Right lobe of liver (tissue), 6 donors: ENCODE measurements at regions not wholly inside any gene's neighbourhood (a gene's known extent, or its start where the extent isn't known, plus 50 kb on each side); places are given as distances from the start of the nearest gene placed in this dataset.

ENCODE experiments used
- ATAC-seq, 4 donors: fragments of 200-7000 bp; cut with Tn5 transposase; one replicate each; pipeline ENCODE4 v1.9.1; 2020; ENCODE audit warnings: mild to moderate bottlenecking in 4 of 4, moderate library complexity in 4 of 4
- DNase-seq, 3 donors: peaks; one replicate each; pipeline ENCODE4 v3.0.0-alpha.2; 2020
- H3K27ac ChIP-seq, 3 donors: fragments of 200-600 bp; one replicate each; pipeline ENCODE4 v1.8.0; 2022
- H3K27me3 ChIP-seq, 2 donors: fragments of 200-600 bp; one replicate each; pipeline ENCODE4 v1.8.0; 2022
- H3K36me3 ChIP-seq, 4 donors: fragments of 200-600 bp; sonication (generic) in 1 of 4; one replicate each; pipeline versions ENCODE4 v1.5.1 to v1.8.0; 2017 to 2022; ENCODE audit warnings: control low read depth in 1 of 4
- H3K4me1 ChIP-seq, 4 donors: fragments of 200-600 bp; sonication (generic) in 1 of 4; one replicate each; pipeline versions ENCODE4 v1.5.1 to v1.8.0; 2017 to 2022; ENCODE audit warnings: control low read depth in 1 of 4
- H3K4me3 ChIP-seq, 3 donors: fragments of 200-600 bp; one replicate each; pipeline ENCODE4 v1.8.0; 2022
- H3K9me3 ChIP-seq, 4 donors: fragments of 200-600 bp; sonication (generic) in 1 of 4; one replicate each; pipeline versions ENCODE4 v1.5.1 to v1.8.0; 2017 to 2022; ENCODE audit warnings: control low read depth in 1 of 4
- CTCF ChIP-seq, 4 donors: fragments of 200-600 bp in 3 of 4; fragments of 450-650 bp in 1 of 4; IDR thresholded peaks; one replicate each; pipeline versions ENCODE4 v1.5.1 to v1.8.0; 2016 to 2022; ENCODE audit warnings: antibody characterized with exemption in 4 of 4, mild to moderate bottlenecking in 2 of 4
- POLR2A ChIP-seq: fragments of 450-650 bp; IDR thresholded peaks from one replicate; pipeline ENCODE4 v1.6.1; 2017; ENCODE audit warnings: antibody characterized with exemption, mild to moderate bottlenecking
- WGBS: methylation state at CpG from one replicate; pipeline ENCODE4 v1.1.6; 2018; ENCODE audit warnings: low coverage, low lambda C conversion rate; ENCODE audit not compliant: insufficient coverage; ENCODE audit errors: missing lambda C conversion rate; 5-methylcytosine and 5-hydroxymethylcytosine counted together
- intact Hi-C, 2 donors: fragments of 100-400 bp; cut with DNase I; formaldehyde crosslinking; loops; one replicate each; pipeline versions ENCODE4 v1.11.2 to v1.14.1; 2022
- donor health status: DM: no; HTN: yes; CAD: no.
- donor health status: DM: no; HTN: no; CAD: no.
- donor health status: DM: no; HTN: no; CAD: no.
- donor health status: DM: no; HTN: yes; CAD: no.
- donor health status: DM: no; HTN: yes; CAD: no.

- intact Hi-C loops = no loop called here
- no peak for TF ChIP-seq CTCF (IDR thresholded peaks at IDR 0.05)
- Histone ChIP-seq H3K27ac (no peak overlapping the region), H3K9me3 (no peaks in the 10 kb centered on the region), H3K4me3 (no peak overlapping the region), H3K27me3 (no peaks in the 10 kb centered on the region), H3K36me3 (no peaks in the 10 kb centered on the region), H3K4me1 (no peaks in the 10 kb centered on the region)
- 86% methylated on average over 2 of the region's 2 CpGs for WGBS
- ATAC-seq = no peak
- no peak for DNase-seq
These were observed 583.4 kb upstream of the DPPA4 start for GRCh38 chr3:109920749-109921148.

DNA sequence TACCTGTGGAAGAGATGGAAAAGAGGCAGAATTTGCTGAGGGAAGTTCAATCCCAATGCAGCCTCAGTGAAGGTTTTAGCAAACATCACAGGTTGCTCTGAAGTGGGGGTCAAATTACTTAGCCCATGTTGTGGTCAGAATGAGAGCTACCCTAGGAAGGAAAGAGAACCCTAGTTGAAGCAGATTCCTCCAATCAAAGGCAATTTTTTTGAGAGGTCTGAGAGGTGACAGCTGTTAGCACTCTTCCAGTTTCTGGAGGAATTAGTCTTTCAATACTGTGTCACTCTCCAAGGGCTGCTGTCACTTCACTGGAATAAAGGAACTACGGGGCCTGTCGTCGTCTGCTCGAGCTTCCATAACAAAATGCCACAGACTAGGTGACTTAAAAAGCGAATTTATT, 584.2 kb upstream of the DPPA4 start:
- Histone ChIP-seq H3K4me3 (no peak overlapping the region), H3K36me3 (no peaks in the 10 kb centered on the region), H3K9me3 (no peaks in the 10 kb centered on the region), H3K27ac (no peak overlapping the region), H3K4me1 (no peaks in the 10 kb centered on the region), H3K27me3 (no peaks in the 10 kb centered on the region)
- no peak for ATAC-seq
- intact Hi-C loops = no loop called here
- TF ChIP-seq POLR2A = no peak
- TF ChIP-seq CTCF (IDR thresholded peaks at IDR 0.05) = no peak
- WGBS = 64% methylated on average over 5 of the region's 5 CpGs
- DNase-seq = no peak

DNA sequence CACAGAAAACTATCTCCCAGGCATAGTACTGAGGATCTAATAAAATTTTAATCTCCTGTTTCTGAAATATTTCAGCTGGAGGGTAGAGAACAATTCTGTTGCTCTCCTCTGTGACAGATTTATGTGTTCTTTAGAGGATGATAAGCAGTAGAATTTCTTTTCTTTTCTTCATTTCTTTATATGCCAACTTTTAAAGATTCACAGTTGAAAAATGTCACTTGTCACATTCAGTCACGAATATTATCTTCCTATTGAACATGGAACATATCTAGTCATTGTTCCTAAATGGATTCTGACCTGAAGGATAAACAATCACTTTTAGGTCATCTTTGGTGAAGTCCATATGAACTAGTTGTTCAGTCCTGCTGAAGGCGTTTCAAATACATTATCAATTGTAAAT, 585.5 kb upstream of the DPPA4 start:
- Histone ChIP-seq H3K4me1 (no peaks in the 10 kb centered on the region), H3K9me3 (no peaks in the 10 kb centered on the region), H3K36me3 (no peaks in the 10 kb centered on the region), H3K27ac (no peak overlapping the region), H3K27me3 (no peaks in the 10 kb centered on the region), H3K4me3 (no peak overlapping the region)
- DNase-seq = no peak
- intact Hi-C loops = no loop called here
- WGBS = 50% methylated on average over 2 of the region's 2 CpGs
- ATAC-seq = no peak
- TF ChIP-seq CTCF (IDR thresholded peaks at IDR 0.05) (no peak), POLR2A (no peak)

DNA sequence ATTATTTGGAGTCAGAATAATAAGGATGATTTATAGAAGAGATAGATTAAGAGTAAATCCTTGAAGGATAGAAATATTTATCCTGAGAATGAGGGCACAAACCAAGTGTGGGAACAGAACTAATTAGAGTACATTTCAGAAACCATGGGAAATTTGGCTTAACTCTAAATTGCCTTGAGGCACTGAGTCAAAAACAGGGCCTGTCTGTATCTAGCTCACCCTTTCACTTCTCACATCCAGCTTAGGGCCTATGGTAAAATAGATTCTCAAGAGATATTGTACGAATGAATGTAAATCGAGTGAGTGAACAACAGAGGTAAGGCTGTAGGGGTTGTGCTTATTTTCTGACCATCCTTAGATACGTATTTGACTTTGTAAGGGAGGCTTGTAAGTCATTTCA, 586.1 kb upstream of the DPPA4 start:
- 59% methylated on average over 3 of the region's 3 CpGs for WGBS

More for the DNA sequence above, 586.1 kb upstream of the DPPA4 start:
- no peak overlapping the region for H3K27ac ChIP-seq
- H3K9me3 ChIP-seq = no peaks in the 10 kb centered on the region
- no peak overlapping the region for H3K4me3 ChIP-seq
- ATAC-seq = no peak
- intact Hi-C loops = no loop called here
- H3K36me3 ChIP-seq = no peaks in the 10 kb centered on the region
- DNase-seq = no peak
- no peaks in the 10 kb centered on the region for H3K4me1 ChIP-seq
- no peak for TF ChIP-seq CTCF (IDR thresholded peaks at IDR 0.05)
- no peak for TF ChIP-seq POLR2A
- no peaks in the 10 kb centered on the region for H3K27me3 ChIP-seq
